Amniotic stem cell (primary cell): ENCODE measurements at regions not wholly inside any gene's neighbourhood (a gene's known extent, or its start where the extent isn't known, plus 50 kb on each side); places are given as distances from the start of the nearest gene placed in this dataset.

Experiments
- DNase-seq: peaks from one replicate; lab custom pipeline; 2025; lab: John Stamatoyannopoulos, UW

DNA sequence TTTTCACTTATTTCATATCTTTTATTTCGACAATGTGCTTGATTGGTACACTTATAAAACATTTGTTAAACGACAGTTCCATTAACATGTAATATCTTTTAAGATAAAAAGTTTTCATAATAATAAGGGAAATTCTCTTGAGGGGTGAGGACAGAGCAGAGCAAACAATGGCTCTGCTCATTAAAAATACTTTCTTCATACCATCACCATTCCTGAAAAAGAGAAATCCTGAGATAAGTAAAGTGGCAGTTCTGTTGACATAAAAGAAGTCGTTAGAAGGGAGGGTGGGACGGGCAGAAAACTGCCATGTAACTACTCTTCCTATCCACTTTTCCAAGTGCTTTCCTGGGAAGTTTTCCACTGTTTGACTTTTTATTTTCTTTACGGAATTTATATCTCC lies 193.6 kb upstream of the CEP162 start:
- no peak for DNase-seq

GRCh38 chr6:84417260-84417659 lies 189.8 kb upstream of the CEP162 start:
- DNase-seq: no peak

- no peak for DNase-seq
These were observed 188.7 kb upstream of the CEP162 start for GRCh38 chr6:84416043-84416657.

- no peak for DNase-seq
These were observed 188.1 kb upstream of the CEP162 start for GRCh38 chr6:84415517-84415916.

GRCh38 chr6:84415068-84415467 lies 187.6 kb upstream of the CEP162 start:
- no peak for DNase-seq

GRCh38 chr6:84414531-84414930 lies 187.1 kb upstream of the CEP162 start:
- no peak for DNase-seq

DNA sequence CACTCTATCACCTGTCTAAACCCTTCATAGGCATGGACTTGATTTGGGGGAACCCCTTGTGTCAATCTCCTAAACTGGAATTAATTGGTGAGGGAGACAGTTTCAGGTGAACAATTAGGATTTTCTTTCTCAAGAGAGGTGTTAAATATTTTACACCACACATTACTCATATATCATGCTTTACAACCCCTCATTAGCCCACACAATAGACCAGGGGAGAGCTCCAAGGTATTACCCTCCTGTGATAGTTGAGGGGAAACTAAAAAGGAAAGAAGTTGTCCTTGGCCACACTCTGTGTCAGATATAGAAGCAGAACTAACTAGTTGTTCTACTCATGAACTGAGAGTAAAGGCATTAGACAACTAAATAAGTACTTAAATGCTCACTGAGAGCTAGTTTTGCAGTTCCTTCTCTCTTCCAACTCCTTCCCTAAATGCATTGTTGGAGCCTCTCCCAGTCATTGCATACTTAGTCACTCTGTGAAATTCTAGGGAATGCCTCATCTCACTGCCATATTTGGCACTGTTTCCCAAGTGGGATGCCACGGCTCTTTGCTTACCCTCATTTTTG lies 183.7 kb upstream of the CEP162 start:
- DNase-seq: no peak

GRCh38 chr6:84409911-84410310 lies 182.5 kb upstream of the CEP162 start:
- DNase-seq: no peak

GRCh38 chr6:84408028-84408427 lies 180.6 kb upstream of the CEP162 start:
- DNase-seq: no peak

DNA sequence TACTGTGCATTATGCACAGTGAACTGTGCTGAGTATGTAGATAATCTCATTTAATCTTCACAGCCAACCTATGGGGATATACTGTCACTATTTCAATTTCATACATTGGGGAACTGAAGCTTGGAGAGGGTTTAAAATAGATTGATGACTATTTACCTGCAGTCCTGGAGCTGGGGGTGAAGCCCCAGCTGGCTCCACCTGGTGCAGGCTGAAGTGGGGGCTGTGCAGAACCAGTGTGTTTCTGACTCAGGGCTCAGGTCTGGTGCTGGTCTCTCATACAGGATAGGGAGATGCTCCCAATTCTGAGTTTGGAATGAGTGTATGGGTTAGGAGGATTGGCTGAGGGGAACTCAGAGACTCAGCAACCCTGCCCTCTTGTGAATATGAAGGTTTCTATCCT lies 176.1 kb upstream of the CEP162 start:
- no peak for DNase-seq

- DNase-seq: no peak
These were observed 171.6 kb upstream of the CEP162 start for GRCh38 chr6:84399003-84399402.

DNA sequence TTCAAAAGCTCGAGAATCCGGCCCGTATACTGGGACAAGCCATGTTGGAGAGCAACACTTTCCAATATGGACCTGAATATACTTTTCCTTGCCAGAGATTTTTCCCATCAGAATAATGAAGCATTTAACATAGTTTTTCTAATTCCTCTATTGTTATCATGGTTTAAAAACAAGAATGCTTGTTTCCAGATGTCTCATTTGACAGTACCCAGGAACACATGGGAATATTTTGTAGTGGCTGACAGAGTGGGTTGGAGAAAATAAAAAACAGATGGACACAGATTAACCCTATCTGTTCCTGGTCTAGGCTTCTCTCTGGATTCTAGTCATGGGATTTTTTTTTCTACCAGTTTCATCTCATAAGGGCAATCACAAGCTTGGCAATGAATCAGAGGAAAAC lies 164.8 kb upstream of the CEP162 start:
- no peak for DNase-seq

DNA sequence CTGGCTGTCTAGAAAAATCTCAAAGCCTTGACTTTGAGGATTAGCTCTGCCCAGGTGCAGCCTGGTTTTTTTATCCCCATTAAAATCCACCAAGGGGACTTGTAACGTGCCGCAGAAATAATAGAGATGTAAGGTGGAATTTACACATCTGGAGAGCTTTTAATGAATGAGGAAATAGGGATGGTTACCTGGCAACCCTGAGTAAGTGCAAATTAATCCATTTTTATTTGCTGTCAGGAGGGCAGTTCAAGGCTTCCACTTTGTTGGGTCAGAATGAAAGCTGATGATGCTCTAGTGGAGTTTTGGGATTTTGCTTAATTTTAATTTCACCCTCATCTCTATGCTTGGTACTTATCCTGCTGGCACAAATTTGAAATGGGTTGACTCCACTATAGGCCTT lies 163.4 kb upstream of the CEP162 start:
- DNase-seq: no peak

DNA sequence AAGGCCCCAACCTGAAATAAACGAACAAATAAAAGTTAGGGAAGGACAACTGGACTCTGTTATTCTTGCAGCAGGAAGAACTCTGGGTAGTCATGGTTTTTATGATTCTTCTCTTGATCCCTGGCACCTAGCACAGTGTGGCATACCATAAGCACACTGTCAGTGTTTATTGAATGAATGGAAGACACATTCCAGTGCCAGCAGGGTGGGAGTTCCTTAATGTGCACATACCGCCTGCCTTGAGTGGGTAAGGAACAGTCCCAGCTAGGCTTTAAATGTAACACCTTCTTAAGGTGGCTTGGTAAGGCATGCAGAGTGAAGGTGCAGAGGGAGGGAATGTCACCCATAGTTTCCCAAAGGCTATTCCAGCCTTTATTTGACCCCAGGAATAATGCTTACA lies 162.9 kb upstream of the CEP162 start:
- DNase-seq: no peak

DNA sequence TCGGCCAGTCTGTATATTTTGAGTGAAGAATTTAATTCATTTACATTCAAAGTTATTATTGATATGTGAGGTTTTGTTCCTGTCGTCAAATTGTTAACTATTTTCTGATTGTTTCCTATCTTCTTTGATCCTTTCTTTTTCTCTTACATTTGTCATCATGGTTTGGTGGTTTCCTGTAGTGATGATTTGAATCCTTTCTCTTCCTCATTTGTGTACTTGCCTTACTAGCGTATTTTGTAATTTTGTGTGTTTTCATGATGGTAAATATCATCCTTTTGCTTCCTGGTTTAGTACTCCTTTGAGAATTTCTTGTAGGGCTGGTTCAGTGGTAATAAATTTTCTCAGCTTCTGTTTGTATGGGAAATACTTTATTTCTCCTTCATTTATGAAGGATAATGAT lies 151.7 kb upstream of the CEP162 start:
- DNase-seq: no peak

GRCh38 chr6:84372290-84372689 lies 144.8 kb upstream of the CEP162 start:
- no peak for DNase-seq

GRCh38 chr6:84371681-84372080 lies 144.2 kb upstream of the CEP162 start:
- no peak for DNase-seq

- DNase-seq: no peak
These were observed 134.9 kb upstream of the CEP162 start for GRCh38 chr6:84362193-84362821.

- no peak for DNase-seq
These were observed 134.1 kb upstream of the CEP162 start for GRCh38 chr6:84361372-84362192.

DNA sequence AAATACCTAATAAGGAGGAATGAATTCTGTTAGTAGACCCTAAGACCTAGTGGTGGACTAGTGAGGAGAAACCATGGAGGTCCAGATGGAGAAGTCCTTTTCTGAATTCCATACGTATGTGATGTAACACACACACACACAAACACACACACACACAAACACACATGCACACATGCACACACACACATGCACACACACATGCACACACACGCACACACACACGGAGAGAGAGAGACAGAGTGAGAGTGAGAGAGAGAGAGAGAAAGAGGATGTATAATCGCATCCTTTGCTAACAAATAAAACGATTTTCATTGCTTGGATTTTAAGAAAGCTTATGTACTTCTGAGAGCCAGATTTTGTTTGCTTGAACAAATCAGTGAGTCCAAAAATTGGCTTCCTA lies 132.6 kb upstream of the CEP162 start:
- DNase-seq: no peak

DNA sequence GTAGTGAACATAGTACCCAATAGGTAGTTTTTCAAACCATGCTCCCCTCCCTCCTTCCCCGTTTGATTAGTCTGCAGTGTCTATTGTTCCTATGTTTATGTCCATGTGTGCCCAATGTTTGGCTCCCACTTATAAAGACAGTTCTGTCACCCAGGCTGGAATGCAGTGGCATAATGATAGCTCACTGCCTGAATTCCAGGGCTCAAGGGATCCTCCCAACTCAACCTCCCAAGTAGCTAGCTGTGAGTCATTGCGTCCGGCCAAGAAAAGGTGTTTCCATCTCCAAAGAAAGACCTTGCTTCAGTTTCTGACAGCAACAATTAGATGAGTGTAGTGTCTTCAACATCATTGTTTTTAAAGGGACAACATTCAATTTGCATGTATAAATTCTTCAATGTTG lies 131.1 kb upstream of the CEP162 start:
- no peak for DNase-seq

- no peak for DNase-seq
These were observed 130.2 kb upstream of the CEP162 start for GRCh38 chr6:84357631-84358030.

DNA sequence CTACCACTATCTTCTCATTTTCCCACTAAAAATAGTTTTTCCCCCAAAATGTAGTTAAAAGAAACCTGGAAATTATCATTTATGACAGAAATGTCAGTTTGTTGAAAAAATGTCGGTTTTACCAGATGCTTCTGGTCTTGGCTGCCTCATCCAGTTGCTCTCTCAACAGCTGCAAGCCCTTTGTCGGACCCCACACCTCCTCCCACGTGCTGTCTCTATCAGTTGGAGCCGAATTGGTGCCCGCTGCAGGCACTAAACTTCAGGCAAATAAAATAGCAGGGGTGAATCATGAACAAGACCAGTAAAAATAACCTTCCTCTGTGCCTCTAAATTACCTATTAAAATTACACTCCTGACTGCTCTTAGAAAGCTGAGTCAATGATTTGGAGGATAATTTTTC lies 129.5 kb upstream of the CEP162 start:
- no peak for DNase-seq
